Neural progenitor cell (in vitro differentiated cells): ENCODE measurements at regions not wholly inside any gene's neighbourhood (a gene's known extent, or its start where the extent isn't known, plus 50 kb on each side); places are given as distances from the start of the nearest gene placed in this dataset.

ENCODE experiments used
- DNase-seq: peaks from one replicate; pipeline ENCODE4 v3.0.0-alpha.2; 2016; ENCODE audit warnings: low spot score
- H2AFZ ChIP-seq: fragments of 200-600 bp; sonication (generic); replicated peaks from 2 replicates; pipeline ENCODE4 v1.6.1; 2016; ENCODE audit warnings: antibody characterized with exemption
- H3F3A ChIP-seq: fragments of 200-600 bp; sonication (generic); 2 replicates; pipeline ENCODE4 v1.6.1; 2016; ENCODE audit warnings: antibody characterized with exemption, low read depth
- H3K27ac ChIP-seq: fragments of 200-600 bp; sonication (generic); 2 replicates; pipeline ENCODE4 v1.5.1; 2016; ENCODE audit warnings: mild to moderate bottlenecking
- H3K27me3 ChIP-seq: fragments of 200-600 bp; sonication (generic); 2 replicates; pipeline ENCODE4 v1.6.1; 2016; ENCODE audit warnings: mild to moderate bottlenecking, moderate library complexity
- H3K36me3 ChIP-seq: fragments of 200-600 bp; sonication (generic); 2 replicates; pipeline ENCODE4 v1.5.1; 2016
- H3K4me1 ChIP-seq: fragments of 200-600 bp; sonication (generic); 2 replicates; pipeline ENCODE4 v1.6.1; 2016; ENCODE audit warnings: mixed run types
- H3K4me2 ChIP-seq: fragments of 200-600 bp; sonication (generic); 2 replicates; pipeline ENCODE4 v1.6.1; 2016
- H3K4me3 ChIP-seq: fragments of 200-600 bp; sonication (generic); 2 replicates; pipeline ENCODE4 v1.5.1; 2016
- H3K79me2 ChIP-seq: fragments of 200-600 bp; sonication (generic); 2 replicates; pipeline ENCODE4 v1.6.1; 2016; ENCODE audit warnings: low read depth
- H3K9ac ChIP-seq: fragments of 200-600 bp; sonication (generic); 2 replicates; pipeline ENCODE4 v1.6.1; 2016
- H3K9me3 ChIP-seq: fragments of 200-600 bp; sonication (generic); 2 replicates; pipeline ENCODE4 v1.5.1; 2016; ENCODE audit warnings: low read depth
- H4K20me1 ChIP-seq: fragments of 200-600 bp; sonication (generic); 2 replicates; pipeline ENCODE4 v1.6.1; 2016; ENCODE audit warnings: low read depth
- H3K27ac Mint-ChIP-seq: 3 replicates; pipeline ENCODE4 v1.8.0; 2021; ENCODE audit warnings: mixed read lengths
- H3K27me3 Mint-ChIP-seq: 2 replicates; pipeline ENCODE4 v1.8.0; 2022; ENCODE audit warnings: low read depth, mild to moderate bottlenecking, inconsistent platforms, moderate library complexity, mixed read lengths; ENCODE audit not compliant: insufficient read depth
- H3K36me3 Mint-ChIP-seq: 3 replicates; pipeline ENCODE4 v1.8.0; 2021; ENCODE audit warnings: mixed read lengths
- H3K4me1 Mint-ChIP-seq: 3 replicates; pipeline ENCODE4 v1.8.0; 2021; ENCODE audit warnings: mixed read lengths
- H3K4me3 Mint-ChIP-seq: 3 replicates; pipeline ENCODE4 v1.8.0; 2021; ENCODE audit warnings: mild to moderate bottlenecking, moderate library complexity, mixed read lengths
- H3K9me3 Mint-ChIP-seq: 3 replicates; pipeline ENCODE4 v1.8.0; 2020; ENCODE audit warnings: mixed read lengths
- EZH2 ChIP-seq: fragments of 200-600 bp; sonication (generic); IDR thresholded peaks from 2 replicates; pipeline ENCODE4 v1.6.1; 2017; ENCODE audit warnings: antibody characterized with exemption, mild to moderate bottlenecking, moderate library complexity
- EZH2phosphoT487 ChIP-seq: fragments of 200-600 bp; sonication (generic); IDR thresholded peaks from 2 replicates; pipeline ENCODE4 v1.6.1; 2017; ENCODE audit warnings: antibody characterized with exemption
- TF ChIP-seq, protein P1 (sequence below): fragments of 200-600 bp; sonication (generic); IDR thresholded peaks from 2 replicates; pipeline ENCODE4 v1.5.1; 2017; ENCODE audit warnings: antibody characterized with exemption, mild to moderate bottlenecking

DNA sequence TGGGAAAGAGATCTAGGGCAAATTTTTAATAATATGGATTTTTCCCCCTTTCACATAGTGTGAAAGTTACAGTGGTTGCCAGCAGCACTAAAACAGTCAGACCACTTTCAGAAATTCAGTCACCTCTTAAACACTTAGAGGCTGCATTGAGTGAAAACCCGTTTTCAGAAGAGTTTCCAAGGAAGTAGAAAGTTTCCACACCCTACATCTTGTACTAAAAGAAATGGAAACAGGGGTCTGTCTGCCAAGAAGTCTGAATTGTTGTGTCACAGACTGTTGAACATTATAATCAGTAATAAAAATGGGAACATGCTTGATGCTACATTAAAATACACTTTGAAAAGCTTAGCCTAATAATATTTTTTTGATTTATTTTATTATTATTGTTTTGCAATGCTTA is 278.9 kb upstream of the KCNJ16 start:
- no peaks in the 10 kb centered on the region for H4K20me1 ChIP-seq
- no peak for DNase-seq
- no peaks in the 10 kb centered on the region for H3K4me1 Mint-ChIP-seq
- no peaks in the 10 kb centered on the region for H3K9me3 ChIP-seq
- H3K9me3 Mint-ChIP-seq: peaks cover 3% of the 10 kb centered on the region
- no peak overlapping the region for H3K9ac ChIP-seq
- peaks cover 2% of the 10 kb centered on the region for H3K27me3 Mint-ChIP-seq
- no peaks in the 10 kb centered on the region for H3K4me1 ChIP-seq
- no peaks in the 10 kb centered on the region for H3K79me2 ChIP-seq
- no peaks in the 10 kb centered on the region for H3K36me3 ChIP-seq
- H3K27ac ChIP-seq: no peak overlapping the region
- no peaks in the 10 kb centered on the region for H3K36me3 Mint-ChIP-seq
- H3K27me3 ChIP-seq: no peaks in the 10 kb centered on the region
- H3K4me3 Mint-ChIP-seq: no peak overlapping the region
- H3K27ac Mint-ChIP-seq: no peak overlapping the region
- no peak overlapping the region for H2AFZ ChIP-seq
- no peaks in the 10 kb centered on the region for H3F3A ChIP-seq
- no peak overlapping the region for H3K4me3 ChIP-seq
- no peak overlapping the region for H3K4me2 ChIP-seq
- TF ChIP-seq EZH2phosphoT487: no peak
- TF ChIP-seq, protein P1, sequence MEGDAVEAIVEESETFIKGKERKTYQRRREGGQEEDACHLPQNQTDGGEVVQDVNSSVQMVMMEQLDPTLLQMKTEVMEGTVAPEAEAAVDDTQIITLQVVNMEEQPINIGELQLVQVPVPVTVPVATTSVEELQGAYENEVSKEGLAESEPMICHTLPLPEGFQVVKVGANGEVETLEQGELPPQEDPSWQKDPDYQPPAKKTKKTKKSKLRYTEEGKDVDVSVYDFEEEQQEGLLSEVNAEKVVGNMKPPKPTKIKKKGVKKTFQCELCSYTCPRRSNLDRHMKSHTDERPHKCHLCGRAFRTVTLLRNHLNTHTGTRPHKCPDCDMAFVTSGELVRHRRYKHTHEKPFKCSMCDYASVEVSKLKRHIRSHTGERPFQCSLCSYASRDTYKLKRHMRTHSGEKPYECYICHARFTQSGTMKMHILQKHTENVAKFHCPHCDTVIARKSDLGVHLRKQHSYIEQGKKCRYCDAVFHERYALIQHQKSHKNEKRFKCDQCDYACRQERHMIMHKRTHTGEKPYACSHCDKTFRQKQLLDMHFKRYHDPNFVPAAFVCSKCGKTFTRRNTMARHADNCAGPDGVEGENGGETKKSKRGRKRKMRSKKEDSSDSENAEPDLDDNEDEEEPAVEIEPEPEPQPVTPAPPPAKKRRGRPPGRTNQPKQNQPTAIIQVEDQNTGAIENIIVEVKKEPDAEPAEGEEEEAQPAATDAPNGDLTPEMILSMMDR: no peak
- TF ChIP-seq EZH2: no peak

DNA sequence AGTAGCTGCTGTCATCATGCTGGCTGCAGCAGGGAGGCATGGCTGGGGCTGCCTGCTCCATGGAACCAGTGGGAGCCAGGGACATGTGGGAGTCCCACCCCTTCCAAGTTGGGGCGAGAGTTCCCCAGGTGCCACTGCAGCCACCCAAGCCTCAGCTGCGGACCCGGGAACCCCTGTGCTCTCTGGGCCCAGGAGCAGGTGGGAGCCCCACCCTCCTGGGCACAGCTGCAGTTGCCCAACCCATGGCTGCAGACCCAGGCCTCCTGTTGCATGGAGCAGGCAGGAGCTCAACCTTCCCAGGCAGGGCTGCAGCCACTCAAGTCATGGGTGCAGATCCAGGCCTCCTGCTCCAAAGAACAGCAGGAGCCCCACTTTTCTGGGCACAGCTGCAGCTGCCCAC is 274.2 kb upstream of the KCNJ16 start:
- no peak overlapping the region for H3K27ac ChIP-seq
- Mint-ChIP-seq H3K36me3 (no peaks in the 10 kb centered on the region), H3K9me3 (peaks cover 3% of the 10 kb centered on the region), H3K4me3 (no peak overlapping the region), H3K27me3 (peaks cover 2% of the 10 kb centered on the region), H3K4me1 (no peaks in the 10 kb centered on the region), H3K27ac (no peak overlapping the region)
- TF ChIP-seq EZH2 (no peak), EZH2phosphoT487 (no peak)
- TF ChIP-seq, protein P1: no peak
- H4K20me1 ChIP-seq: no peaks in the 10 kb centered on the region
- no peak overlapping the region for H3K4me2 ChIP-seq
- H3F3A ChIP-seq: no peaks in the 10 kb centered on the region
- no peak overlapping the region for H3K9ac ChIP-seq
- H2AFZ ChIP-seq: no peak overlapping the region
- DNase-seq: no peak
- H3K4me1 ChIP-seq: no peaks in the 10 kb centered on the region
- no peaks in the 10 kb centered on the region for H3K27me3 ChIP-seq
- no peaks in the 10 kb centered on the region for H3K9me3 ChIP-seq
- no peaks in the 10 kb centered on the region for H3K79me2 ChIP-seq
- H3K4me3 ChIP-seq: no peak overlapping the region
- H3K36me3 ChIP-seq: no peaks in the 10 kb centered on the region

DNA sequence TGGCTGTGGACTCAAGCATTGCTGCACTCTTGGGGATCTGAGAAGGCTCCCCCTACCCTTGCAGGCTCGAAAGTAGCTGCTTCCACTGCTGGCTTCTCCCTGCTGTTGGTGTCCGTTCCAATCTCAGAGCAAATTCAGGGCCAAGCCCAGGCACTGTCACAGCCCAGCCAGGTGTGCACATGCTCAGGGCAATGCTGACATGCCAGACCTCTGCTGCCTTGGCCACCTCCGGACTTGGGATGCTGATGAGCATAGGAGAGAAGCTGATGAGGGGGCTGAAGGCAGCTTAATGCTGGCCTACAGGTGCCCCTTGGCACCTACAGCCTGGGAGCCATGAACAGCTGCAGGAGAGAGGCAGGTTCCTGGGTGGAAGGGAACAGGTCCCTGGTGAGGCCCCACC is 273.7 kb upstream of the KCNJ16 start:
- H3K27ac ChIP-seq: no peak overlapping the region
- H3K36me3 ChIP-seq: no peaks in the 10 kb centered on the region
- no peaks in the 10 kb centered on the region for H3K9me3 ChIP-seq
- Mint-ChIP-seq H3K36me3 (no peaks in the 10 kb centered on the region), H3K4me1 (no peaks in the 10 kb centered on the region), H3K27me3 (peaks cover 2% of the 10 kb centered on the region), H3K9me3 (peaks cover 3% of the 10 kb centered on the region), H3K4me3 (no peak overlapping the region), H3K27ac (no peak overlapping the region)
- no peak for DNase-seq
- no peak overlapping the region for H3K9ac ChIP-seq
- no peak overlapping the region for H2AFZ ChIP-seq
- H3K4me1 ChIP-seq: no peaks in the 10 kb centered on the region
- H3K4me2 ChIP-seq: no peak overlapping the region
- TF ChIP-seq EZH2 (no peak), EZH2phosphoT487 (no peak)
- TF ChIP-seq, protein P1: no peak
- no peaks in the 10 kb centered on the region for H3F3A ChIP-seq
- H3K4me3 ChIP-seq: no peak overlapping the region
- H4K20me1 ChIP-seq: no peaks in the 10 kb centered on the region
- no peaks in the 10 kb centered on the region for H3K79me2 ChIP-seq
- no peaks in the 10 kb centered on the region for H3K27me3 ChIP-seq
